ENCODE measurements at regions not wholly inside any gene's neighbourhood (a gene's known extent, or its start where the extent isn't known, plus 50 kb on each side); places are given as distances from the start of the nearest gene placed in this dataset.

DNA sequence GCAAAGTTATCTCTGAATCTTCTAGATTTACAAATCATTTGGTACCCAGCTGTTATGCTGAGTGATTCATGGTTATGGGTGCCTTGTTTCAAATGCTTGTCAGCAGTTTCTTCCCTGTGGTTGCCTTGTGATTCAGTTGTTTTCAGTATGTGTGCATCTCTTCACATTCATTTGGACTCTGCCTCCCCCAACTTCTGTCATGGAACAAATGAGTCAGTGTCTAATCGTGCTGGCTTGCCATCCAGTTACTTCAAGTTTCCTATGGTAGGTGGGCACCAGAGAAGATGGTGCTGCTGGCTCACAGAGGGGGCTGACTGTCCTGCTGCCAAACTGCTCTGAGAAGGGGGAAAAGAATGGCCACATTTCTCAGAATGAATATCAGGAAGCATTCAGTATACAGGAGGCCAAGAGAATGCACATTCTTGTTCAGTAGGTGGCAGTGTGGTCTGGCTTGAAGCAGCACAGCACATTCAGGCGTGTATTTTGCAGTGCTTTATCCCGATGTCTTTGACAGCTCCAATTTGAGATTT, 260.9 kb downstream of the GLUD2 start:
- no peak for TF ChIP-seq EGR1 (IDR thresholded peaks at IDR 0.05)
- no peak for TF ChIP-seq MAX (IDR thresholded peaks at IDR 0.05)
- TF ChIP-seq EP300 (IDR thresholded peaks at IDR 0.05; ENCODE audit: borderline replicate concordance), result no peak
- no peak for TF ChIP-seq YY1 (IDR thresholded peaks at IDR 0.05; ENCODE audit: low read depth)
- TF ChIP-seq FOXM1 (IDR thresholded peaks at IDR 0.05; ENCODE audit: borderline replicate concordance, low read depth), result no peak
- TF ChIP-seq CREB1 (IDR thresholded peaks at IDR 0.05; ENCODE audit: low read depth), result no peak
- TF ChIP-seq, protein P1, sequence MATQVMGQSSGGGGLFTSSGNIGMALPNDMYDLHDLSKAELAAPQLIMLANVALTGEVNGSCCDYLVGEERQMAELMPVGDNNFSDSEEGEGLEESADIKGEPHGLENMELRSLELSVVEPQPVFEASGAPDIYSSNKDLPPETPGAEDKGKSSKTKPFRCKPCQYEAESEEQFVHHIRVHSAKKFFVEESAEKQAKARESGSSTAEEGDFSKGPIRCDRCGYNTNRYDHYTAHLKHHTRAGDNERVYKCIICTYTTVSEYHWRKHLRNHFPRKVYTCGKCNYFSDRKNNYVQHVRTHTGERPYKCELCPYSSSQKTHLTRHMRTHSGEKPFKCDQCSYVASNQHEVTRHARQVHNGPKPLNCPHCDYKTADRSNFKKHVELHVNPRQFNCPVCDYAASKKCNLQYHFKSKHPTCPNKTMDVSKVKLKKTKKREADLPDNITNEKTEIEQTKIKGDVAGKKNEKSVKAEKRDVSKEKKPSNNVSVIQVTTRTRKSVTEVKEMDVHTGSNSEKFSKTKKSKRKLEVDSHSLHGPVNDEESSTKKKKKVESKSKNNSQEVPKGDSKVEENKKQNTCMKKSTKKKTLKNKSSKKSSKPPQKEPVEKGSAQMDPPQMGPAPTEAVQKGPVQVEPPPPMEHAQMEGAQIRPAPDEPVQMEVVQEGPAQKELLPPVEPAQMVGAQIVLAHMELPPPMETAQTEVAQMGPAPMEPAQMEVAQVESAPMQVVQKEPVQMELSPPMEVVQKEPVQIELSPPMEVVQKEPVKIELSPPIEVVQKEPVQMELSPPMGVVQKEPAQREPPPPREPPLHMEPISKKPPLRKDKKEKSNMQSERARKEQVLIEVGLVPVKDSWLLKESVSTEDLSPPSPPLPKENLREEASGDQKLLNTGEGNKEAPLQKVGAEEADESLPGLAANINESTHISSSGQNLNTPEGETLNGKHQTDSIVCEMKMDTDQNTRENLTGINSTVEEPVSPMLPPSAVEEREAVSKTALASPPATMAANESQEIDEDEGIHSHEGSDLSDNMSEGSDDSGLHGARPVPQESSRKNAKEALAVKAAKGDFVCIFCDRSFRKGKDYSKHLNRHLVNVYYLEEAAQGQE (IDR thresholded peaks at IDR 0.05; ENCODE audit: low read depth), result no peak
- TF ChIP-seq, protein P2, sequence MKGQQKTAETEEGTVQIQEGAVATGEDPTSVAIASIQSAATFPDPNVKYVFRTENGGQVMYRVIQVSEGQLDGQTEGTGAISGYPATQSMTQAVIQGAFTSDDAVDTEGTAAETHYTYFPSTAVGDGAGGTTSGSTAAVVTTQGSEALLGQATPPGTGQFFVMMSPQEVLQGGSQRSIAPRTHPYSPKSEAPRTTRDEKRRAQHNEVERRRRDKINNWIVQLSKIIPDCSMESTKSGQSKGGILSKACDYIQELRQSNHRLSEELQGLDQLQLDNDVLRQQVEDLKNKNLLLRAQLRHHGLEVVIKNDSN (IDR thresholded peaks at IDR 0.05), result no peak
- no peak for TF ChIP-seq TEAD4 (IDR thresholded peaks at IDR 0.05)
- TF ChIP-seq ZBTB7A (IDR thresholded peaks at IDR 0.05; ENCODE audit: low read depth), result no peak
